HCEC 1CT (cell line): ENCODE measurements at regions not wholly inside any gene's neighbourhood (a gene's known extent, or its start where the extent isn't known, plus 50 kb on each side); places are given as distances from the start of the nearest gene placed in this dataset.
"Not testable (repeated sequence)": the region's sequence is repeated elsewhere in the genome, so short reads cannot be mapped to it uniquely, and the experiment has no call there.

Experiments
- DNase-seq: peaks from one replicate; pipeline ENCODE4 v3.0.0-alpha.2; 2017

DNA sequence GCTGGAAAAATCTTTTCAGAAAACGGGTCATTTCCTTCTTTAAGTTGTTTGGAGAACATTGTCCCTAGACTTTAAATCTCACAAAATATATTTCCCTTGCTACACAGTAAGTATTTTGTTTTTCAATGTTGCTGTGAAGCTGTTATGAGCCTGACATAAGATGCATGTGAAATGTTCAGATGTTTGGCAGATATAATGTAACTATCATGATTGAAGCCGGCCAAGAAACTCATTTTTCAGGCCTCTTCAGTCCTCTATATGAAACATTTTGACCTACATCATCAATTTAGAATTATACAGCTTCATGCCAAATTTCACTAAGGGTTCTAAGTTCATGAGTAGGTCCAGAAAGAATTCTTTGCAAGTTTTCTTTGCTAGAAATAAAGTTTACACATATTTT, 133.8 kb downstream of the JRKL start:
- DNase-seq = no peak

DNA sequence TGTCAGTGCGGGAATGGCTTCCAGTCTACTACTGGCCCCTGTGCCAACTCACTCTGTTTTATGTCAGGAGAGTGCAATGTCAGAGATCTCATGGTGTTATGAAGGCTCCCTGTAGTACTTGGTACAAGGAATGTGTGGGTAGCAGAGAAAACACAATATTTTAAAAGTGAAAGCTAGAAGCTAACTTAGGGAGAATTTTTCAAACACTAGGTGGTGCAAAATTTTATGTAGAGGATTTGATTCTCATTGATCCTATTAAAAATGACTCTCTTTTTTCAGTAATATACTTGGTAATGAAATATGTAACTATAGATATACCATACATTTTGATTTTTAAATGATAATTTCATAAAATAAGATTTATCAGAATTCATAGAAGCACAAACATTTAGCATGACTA, 134.7 kb downstream of the JRKL start:
- DNase-seq = peak; percentile 4

DNA sequence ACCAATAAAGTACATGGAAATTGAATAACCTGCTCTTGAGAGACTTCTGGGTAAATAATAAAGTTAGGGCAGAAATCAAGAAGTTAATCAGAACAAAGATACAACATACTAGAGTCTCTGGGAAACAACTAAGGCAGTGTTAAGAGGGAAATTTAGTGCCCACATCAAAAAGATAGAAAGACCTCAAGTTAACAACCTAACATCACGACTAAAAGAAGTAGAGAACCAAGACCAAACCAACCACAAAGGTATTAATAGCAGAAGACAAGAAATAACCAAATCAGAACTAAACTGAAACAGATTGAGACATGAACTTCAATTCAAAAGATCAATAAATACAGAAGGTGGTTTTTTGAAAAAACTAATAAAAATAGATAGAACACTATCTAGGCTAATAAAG, 140.7 kb downstream of the JRKL start:
- no peak for DNase-seq

DNA sequence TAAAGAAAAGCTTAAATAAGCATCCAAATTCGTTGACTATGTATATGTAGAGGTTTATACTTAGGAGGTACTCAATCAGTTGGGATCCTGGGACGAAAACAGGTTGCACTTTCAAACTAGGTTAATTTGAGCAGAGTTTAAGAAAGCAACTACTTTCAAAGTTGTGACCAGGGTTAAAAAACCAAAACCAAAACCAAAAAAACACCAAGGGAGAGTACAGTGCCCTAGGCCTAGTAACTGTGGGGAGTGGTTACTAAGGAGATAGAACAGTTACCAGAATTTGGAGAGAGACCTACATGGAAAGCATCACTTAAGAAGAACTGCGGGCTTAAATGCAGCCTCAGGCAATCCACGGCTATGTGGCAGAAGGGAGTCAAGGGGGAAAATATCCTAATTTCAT, 148.3 kb downstream of the JRKL start:
- no peak for DNase-seq

DNA sequence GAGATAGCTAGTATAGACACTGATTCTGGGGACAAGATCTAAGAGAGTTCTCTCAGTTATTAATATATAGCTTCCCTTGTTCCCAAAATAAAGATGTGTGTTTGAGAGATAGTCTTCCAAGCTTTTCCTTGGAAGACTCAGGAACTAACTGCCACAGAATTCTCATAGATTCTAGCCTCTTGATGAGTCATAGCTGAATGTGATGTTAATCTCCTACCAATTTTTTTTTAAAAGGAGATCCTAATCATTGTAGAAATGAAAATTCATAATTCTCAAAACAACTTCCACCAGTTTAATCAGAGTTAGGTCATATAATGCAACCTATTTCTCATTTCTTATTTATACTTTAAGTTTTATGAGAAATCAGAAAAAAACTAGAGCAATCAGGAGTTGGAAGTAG, 148.8 kb downstream of the JRKL start:
- peak; percentile 3 for DNase-seq

DNA sequence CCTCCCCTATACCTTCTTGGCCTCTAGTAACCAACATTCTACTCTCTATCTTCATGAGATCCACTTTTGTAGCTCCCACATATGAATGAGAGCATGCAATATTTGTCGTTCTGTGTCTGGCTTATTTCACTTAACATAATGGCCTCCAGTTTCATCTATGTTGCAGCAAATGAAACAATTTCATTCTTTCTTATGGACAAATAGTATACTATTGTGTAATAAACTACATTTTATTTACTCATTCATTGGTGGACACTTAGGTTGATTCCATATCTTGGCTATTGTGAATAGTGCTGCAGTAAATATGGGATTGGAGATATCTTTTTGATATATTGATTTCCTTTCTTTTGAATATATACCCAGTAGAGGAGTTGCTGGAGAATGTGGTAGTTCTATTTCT, 151.1 kb downstream of the JRKL start:
- DNase-seq = no peak

DNA sequence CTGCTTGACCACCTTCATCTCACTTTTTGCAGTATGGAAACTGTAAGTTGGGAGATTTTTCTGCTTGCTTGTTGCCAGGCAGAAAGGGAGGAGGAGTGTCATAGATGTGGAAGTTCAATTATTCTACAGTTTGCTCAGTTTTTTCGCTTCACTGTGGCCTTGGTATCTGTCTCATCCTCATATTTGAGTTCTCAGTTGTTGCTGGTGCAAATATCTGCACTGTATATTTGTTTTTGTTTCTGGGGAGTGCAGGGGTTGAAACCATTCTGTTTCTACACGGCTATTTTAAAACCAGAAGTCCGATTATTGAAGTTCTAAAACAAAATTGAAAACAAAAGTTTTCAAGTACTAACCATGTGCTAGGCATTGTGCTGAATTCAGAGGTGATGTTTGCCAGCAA, 153.4 kb downstream of the JRKL start:
- no peak for DNase-seq

DNA sequence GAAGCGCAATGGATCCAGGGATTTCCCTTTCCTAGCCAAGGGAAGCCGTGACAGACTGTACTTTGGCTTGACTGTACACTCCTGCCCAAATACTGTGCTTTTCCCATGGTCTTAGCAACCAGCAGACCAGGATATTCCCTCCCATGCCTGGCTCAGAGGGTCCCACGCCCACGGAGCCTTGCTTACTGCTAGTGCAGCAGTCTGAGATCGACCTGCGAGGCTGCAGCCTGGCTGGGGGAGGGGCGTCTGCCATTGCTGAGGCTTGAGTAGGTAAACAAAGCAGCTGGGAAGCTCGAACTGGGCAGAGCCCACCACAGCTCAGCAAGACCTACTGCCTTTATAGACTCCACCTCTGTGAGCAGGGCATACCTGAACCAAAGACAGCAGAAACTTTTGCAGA, 155.4 kb downstream of the JRKL start:
- DNase-seq = not testable (repeated sequence)

DNA sequence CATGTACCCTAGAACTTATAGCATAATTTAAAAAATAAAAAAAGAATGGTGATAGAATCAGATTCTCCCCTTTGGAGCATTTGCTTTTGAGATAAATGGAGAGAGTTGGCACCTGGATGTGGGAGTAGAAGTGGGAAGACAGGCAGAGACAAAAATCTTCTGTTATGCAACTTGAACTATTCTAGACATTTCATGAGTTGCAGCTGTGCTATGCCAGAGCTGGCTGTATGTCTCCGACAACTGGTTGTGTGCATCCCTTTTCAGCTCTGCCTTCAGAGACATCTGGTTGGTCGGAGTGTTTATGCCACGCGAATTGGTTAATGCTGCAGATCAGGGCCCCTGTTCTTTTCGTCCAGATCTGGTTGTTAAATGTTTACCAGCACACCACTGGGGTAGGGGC, 161.3 kb downstream of the JRKL start:
- no peak for DNase-seq

DNA sequence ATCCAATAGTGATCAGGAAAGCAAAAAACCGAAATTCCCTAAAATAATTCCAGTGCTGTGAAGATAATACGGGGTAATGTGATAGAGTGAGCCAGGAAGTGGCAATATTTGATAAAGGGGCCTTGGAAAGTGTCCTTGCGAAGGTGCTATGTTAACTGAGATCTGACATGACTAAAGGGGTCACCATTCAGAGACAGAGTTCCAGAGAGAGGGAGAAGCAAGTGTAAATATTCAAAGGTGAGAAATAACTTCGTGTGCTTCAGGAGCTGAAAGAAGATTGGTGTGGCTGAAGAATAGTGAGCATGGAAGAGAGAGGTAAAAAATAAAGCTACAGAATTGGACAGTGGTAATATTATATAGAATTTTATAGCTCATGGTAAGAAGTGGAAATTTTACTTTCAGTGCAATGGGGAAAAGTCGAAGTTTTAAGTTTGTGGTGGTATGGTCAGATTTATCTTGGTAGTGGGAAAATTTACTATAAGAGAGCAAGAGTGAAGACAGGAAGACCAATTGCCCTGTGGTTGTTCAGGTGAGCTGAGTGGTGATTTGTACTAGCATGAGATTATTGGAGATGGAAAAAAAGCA, 164.5 kb downstream of the JRKL start:
- no peak for DNase-seq

DNA sequence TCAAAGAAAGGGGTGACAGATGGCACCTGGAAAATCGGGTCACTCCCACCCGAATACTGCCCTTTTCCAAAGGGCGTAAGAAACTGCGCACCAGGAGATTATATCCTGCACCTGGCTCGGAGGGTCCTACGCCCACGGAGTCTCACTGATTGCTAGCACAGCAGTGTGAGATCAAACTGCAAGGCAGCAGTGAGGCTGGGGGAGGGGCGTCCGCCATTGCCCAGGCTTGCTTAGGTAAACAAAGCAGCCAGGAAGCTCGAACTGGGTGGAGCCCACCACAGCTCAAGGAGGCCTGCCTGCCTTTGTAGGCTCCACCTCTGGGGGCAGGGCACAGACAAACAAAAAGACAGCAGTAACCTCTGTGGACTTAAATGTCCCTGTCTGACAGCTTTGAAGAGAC, 166.0 kb downstream of the JRKL start:
- DNase-seq = not testable (repeated sequence)

DNA sequence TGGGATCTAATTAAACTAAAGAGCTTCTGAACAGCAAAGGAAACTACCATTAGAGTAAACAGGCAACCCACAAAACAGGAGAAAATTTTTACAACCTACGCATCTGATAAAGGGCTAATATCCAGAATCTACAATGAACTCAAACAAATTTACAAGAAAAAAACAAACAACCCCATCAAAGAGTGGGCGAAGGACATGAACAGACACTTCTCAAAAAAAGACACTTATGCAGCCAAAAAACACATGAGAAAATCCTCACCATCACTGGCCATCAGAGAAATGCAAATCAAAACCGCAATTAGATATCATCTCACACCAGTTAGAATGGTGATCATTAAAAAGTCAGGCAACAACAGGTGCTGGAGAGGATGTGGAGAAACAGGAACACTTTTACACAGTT, 170.9 kb downstream of the JRKL start:
- DNase-seq = not testable (repeated sequence)

DNA sequence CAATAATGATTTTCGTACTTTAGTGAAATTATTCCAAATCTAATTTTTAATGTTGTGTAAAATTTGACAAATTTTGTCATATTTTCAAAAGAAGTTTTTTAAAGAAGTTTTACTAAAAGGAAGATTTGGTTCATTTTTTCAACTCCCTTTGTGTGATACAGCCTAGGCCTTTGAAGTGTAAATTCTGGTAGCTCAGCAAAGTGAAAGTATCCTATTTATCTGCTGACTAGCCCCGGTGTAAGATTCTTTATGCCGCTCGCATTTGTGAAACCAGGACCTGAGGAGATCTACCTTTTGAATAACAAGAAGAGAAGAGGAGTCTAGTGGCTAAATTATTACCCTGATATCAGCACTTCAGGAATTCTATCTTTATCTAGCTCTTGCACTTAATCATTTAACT, 177.4 kb downstream of the JRKL start:
- DNase-seq = peak; percentile 18

DNA sequence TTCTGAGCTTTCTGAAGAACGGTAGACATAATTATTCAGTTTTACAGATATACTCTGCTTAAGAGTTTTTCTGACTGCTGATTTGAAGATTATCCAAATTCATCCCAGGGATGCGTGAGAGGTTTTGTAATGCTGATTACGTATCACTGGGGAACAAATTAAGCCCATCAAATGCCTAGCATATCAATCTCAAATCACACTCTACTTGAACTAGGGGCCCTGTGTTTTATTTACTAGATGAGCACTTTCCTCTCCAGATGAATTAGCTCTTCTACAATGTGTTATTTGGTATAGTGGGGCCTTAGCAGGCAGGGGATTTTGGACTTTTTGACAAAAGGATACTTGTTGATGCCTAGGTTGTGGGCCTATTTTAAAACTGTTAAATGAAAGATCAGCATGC, 177.9 kb downstream of the JRKL start:
- no peak for DNase-seq

DNA sequence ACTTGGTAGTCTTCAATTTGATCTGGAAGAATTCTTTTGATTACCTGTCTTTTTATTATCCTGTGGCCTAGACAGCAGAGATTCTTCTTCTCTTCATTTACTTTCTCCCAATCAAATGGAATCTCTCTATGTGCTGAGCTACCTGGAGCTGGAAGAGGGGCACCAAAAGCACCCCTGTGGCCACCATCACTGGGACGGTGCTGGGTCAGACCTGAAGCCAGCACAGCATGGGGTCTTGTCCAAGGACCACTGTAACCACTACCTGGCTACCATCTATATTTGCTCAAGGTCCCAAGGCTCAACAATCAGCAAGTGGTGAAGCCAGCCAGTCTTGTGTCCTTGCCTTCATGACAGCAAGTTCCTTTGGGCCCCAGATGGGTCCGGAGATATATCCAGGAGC, 186.6 kb downstream of the JRKL start:
- no peak for DNase-seq

DNA sequence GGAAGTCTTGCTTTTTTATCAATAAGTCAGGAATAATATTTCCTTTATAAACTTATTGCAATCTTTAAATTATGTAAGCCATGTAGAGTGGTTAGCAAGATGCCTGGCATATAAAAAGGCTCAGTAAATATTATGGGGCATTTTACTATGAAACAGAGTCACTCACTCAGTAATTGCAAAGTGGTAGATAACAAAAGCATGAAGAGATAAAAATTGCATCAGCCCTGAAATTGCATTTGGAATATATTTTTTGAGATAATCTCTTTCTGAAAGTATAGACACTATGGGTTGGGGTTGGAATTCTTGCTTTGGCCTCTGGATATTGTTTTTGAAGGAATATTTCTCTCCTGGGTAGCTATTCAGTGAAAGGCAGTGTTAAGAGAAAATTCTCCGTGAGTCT, 188.6 kb downstream of the JRKL start:
- no peak for DNase-seq

DNA sequence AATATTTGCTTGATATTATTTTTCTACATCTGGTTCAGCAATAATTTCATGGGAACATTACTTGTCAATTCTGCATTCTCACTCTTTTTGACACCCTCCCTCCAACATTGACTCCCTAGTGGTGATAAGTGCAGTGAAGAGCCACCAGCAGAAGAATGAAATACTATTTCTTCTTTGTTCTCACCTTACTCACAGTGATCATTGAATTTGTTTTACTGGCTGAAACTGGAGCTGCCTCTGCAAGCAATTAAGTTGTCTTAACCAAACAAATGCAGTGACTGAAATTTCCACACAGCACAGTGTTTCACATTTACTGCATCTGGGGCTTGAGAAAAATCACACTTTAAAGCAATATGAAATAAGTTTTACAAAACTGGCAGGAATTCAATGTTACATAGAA, 189.8 kb downstream of the JRKL start:
- DNase-seq = no peak

DNA sequence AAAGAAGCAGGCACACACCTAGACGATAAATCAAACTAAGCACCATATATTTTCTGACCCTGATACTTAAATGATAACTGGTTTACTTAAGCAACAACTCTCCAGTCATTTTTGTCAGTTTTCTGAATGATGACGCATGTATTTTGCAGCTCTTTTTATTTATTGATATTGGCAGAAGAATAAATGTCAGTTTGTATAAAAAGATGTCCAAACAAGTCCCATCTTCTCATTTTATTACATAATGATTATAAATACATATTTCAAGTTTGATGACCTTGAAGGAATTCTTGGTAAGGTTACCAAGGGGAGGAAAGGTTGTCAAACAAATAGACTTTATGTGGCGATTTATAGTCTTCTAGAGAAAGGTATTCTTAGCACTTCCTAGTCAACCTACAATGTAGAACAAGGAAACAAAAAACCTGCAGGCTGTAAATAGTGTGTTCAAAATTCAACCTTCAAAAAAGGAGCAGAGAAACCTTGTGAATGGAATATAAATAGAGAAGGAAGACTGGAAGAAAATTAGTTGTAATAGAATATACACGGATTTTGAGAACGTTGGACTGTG, 190.7 kb downstream of the JRKL start:
- no peak for DNase-seq

DNA sequence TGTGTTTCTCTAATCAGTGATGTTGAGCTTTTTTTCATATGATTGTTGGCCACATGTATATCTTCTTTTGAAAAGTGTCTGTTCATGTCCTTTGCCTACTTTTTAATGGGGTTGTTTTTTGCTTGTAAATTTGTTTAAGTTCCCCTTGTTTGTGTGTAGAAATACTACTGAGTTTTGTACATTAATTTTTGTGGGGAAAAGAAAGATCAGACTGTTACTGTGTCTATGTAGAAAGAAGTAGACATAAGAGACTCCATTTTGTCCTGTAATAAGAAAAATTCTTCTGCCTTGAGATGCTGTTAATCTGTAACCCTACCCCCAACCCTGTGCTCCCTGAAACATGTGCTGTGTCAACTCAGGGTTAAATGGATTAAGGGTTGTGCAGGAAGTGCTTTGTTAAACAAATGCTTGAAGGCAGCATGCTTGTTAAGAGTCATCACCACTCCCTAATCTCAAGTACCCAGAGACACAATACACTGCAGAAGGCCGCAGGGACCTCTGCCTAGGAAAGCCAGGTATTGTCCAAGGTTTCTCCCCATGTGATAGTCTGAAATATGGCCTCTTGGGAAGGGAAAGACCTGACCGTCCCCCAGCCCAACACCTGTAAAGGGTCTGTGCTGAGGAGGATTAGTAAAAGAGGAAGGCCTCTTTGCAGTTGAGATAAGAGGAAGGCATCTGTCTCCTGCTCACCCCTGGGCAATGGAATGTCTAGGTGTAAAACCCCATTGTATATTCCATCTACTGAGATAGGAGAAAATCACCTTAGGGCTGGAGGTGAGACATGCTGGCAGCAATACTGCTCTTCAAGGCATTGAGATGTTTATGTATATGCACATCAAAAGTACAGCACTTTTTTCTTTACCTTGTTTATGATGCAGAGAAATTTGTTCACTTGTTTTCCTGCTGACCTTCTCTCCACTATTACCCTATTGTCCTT, 196.4 kb downstream of the JRKL start:
- DNase-seq = not testable (repeated sequence)

DNA sequence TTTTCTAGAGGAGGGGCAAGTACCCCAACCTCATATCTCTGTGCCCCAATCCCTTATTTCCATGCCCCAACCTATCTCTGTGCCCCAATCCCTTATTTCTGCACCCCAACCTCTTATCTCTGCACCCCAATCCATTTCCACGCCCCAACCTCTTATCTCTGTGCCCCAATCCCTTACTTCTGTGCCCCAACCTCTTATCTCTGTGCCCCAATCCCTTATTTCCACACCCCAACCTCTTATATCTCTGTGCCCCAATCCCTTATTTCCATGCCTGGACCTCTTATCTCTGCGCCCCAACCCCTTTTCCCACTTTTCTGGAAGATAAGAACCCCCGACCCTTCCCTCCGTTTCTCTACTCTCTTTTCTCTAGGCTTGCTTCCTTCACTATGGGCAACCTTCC, 199.0 kb downstream of the JRKL start:
- DNase-seq = not testable (repeated sequence)

DNA sequence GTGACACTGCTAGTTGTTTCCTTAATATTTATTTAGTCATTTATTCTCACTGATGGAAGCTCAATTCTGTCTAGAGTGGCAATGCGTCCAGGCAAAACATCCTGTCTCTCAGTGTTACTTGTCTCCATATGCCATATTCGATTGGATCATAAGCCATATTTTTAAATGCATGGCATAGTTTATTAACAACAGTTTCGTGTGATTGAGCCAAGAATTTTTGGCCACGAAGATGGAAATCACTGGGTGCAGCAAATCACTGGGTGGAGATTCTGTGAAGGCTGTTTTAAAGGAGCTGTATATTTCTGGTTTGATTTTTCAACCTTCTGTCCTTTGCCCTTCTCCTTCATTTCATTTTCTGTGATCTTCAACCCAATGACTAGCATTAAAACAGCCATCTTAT, 205.2 kb downstream of the JRKL start:
- no peak for DNase-seq

DNA sequence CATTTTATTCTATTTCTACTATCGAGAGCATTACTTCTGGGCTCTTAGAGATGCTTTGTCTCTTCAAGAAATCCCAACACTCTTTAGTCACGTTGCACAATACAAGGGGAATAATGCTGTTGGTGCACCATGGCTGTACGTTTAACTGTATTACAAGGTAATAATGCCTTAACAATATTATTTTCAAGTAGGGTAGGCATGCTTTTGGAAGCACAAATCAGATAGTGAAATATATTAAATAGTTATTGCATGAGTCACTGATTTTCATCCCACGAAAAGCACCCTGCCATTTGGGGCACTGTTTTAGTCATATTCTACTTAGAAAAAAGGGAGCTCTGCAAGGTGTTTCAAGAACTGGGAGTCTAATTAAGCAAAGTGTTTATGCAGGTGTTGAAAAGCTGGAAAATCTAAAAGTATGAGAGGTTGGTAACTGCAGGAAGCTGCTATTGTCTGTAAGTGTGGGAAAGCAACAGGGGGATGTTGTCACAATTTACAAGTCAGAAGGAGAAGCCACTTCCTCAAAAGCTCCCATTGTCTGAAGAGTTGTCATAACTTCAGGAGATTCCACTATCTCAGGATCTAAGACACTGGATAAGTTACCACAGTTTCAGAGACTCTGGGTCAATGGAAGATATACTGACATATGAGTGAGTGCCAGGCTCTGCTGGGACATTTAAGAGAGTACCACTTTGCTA, 218.2 kb downstream of the JRKL start:
- no peak for DNase-seq

DNA sequence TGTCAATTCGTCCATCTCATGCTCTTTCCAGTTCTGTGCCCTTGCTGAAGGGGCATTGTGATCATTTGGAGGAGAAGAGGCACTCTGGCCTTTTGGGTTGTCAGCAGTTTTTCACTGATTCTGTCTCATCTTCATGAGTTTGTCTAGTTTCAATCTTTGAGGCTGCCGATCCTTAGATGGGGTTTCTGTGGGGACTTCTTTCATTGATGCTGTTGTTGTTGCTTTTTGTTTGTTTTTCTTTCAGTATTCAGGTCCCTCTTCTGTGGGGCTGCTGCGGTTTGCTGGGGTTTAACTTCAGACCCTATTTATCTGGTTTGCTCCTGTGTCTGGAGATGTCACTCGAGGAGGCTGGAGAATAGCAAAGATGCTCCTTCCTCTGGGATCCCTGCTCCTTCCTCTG, 224.3 kb downstream of the JRKL start:
- no peak for DNase-seq

DNA sequence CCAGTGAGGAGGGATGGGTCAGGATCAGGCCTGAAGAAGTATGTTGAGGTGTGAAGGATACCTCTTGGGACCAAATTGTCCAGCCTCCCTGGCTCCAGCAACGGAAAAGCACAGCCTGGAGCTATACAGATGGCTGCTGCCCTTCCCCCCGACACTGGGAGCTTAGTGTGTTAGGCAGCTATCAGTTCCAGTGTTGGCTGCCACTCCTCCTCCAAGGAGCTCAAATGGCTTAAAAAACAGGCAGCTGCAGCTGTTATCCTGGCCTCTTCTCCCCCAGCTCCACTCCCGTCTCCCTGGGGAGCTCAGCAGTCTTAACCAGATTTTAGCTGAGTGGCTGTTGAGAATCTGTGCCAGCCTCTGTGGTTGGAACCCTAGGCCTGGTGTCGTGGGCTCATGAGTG, 225.0 kb downstream of the JRKL start:
- no peak for DNase-seq
